ENCODE measurements at regions not wholly inside any gene's neighbourhood (a gene's known extent, or its start where the extent isn't known, plus 50 kb on each side); places are given as distances from the start of the nearest gene placed in this dataset.
A peak's percentile ranks its signal among the peaks of the same experiment; 100 is the strongest.
"Not testable (repeated sequence)": the region's sequence is repeated elsewhere in the genome, so short reads cannot be mapped to it uniquely, and the experiment has no call there.

DNA sequence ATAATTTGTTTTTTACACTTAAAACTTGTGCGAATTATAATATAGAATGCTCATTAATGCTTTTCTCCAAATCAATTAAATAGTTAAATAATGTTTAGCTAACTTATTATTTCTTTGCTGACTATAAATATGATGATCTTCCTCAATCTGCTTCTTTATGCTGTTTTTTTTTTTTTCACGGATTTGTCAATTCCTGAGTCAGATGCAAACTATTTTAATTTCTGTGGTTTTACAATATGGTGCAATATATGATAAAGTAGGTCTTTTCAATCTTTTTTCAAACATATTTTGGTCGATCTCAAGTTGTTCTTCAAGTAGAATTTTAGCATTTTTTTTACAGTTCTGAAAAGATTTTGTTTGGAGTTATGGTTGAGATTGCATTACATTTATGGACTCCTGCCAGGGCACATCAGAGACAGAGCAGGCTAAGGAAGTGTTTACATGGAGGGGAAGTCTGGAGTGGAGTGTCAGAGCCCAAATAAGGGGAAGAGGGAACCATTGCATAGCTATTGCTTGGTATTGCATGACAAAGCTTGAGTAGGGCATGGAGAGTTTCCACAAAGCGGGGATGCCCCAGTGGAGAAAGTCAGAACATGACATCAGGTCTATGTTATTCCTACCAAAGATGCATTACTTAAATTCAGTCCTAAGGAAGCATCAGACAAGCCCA is 204.4 kb downstream of the OTUD1 start:
- DNase-seq (ENCODE audit: low read depth in 2 of 2), result peak; percentile 63 to 72

GRCh38 chr10:23648618-23649017 is 209.7 kb downstream of the OTUD1 start:
- DNase-seq (ENCODE audit: low read depth in 2 of 2), result no peak

- no peak for DNase-seq (ENCODE audit: low read depth in 2 of 2)
These were observed 217.9 kb downstream of the OTUD1 start for GRCh38 chr10:23656735-23657134.

DNA sequence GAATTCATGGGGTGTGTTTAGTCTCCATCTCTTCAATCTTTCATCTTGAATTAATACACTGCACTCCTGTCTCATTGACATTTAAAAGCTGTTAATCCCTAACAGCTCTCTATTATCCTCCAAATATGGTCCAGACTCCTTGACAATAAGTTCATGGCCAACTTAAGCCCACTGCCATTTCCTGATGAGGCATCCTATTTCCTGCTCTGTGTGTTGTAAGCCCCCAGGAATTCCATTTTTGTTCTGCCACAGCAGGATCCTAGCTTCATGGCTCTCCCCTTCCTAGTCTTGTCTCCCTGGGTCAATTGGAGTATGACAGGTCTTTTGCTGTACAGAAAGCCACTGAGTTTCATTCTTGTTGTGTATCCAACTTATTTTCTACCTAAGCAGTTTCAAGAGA is 218.8 kb downstream of the OTUD1 start:
- DNase-seq (ENCODE audit: low read depth in 2 of 2), result no peak

DNA sequence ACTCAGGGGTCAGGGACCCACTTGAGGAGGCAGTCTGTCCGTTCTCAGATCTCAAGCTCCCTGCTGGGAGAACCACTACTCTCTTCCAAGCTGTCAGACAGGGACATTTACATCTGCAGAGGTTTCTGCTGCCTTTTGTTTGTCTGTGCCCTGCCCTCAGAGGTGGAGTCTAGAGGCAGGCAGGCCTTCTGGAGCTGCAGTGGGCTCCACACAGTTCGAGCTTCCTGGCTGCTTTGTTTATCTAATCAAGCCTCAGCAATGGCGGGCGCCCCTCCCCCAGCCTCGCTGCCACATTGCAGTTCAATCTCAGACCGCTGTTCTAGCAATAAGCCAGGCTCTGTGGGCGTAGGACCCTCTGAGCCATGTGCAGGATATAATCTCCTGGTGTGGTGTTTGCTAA is 233.0 kb downstream of the OTUD1 start:
- not testable (repeated sequence) for DNase-seq (ENCODE audit: low read depth in 2 of 2)

- no peak for DNase-seq (ENCODE audit: low read depth in 2 of 2)
These were observed 236.7 kb downstream of the OTUD1 start for GRCh38 chr10:23675585-23675984.

DNA sequence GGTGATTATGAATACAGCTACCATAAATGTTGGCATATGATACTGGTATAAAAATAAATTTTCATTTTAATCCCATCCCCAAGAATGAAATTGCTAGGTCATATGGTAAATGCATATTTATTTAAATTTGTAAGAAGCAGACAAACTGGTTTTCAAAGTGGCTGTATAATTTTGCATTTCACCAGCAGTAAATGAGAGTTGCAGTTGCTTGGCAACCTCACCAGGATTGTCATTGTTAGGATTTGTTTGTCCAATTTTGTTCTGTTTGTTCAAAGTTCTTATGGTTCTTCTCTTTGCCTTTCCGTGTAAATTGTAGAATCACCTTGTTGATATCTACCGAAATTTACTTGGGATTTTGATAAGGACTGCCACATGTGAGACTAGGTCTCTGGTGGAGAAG is 237.4 kb downstream of the OTUD1 start:
- DNase-seq (ENCODE audit: low read depth in 2 of 2), result no peak

DNA sequence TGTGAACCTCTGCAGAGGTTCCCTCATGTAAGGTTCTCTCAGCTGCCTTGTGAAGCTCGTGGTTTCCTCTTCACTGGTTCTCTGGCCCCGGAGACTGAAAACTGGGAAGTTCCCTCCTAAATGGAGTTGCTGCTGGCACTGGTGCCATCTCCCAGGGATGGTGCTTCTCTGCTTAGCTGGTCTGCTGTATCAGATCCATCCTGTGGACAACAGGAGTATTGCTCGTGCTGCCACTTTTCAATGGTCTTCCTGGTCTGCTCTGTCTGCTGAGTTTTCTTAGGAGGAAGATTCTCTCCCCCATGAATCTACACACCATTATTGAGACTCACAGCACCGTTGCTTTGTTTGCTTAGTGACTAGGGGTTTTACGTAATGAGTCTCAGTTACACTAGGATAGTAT is 247.8 kb downstream of the OTUD1 start:
- no peak for DNase-seq (ENCODE audit: low read depth in 2 of 2)

DNA sequence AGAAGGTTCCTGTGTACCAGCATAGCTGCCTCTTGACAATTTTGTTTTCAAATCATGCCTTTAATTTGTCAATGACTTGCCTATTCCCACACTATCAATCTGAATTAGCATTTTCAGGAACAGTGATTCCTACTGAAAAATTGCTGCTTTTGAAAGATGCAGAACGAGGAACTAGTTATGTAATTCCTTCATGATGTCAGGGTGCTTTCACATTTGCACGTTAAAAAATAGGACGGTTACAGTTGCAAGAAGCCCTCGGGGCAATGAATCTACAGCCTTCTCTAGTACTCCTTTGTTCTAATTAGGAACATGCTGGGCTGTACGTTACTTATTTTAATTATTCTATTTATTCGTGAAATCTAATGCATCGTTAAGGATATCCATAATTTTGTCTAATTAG is 253.9 kb downstream of the OTUD1 start:
- DNase-seq (ENCODE audit: low read depth in 2 of 2), result no peak

GRCh38 chr10:23693501-23693901 is 254.6 kb downstream of the OTUD1 start:
- no peak for DNase-seq (ENCODE audit: low read depth in 2 of 2)

GRCh38 chr10:23693925-23694324 is 255.1 kb downstream of the OTUD1 start:
- no peak for DNase-seq (ENCODE audit: low read depth in 2 of 2)

- DNase-seq (ENCODE audit: low read depth in 2 of 2), result no peak
These were observed 255.6 kb downstream of the OTUD1 start for GRCh38 chr10:23694446-23694920.

GRCh38 chr10:23694921-23695824 is 256.3 kb downstream of the OTUD1 start:
- no peak for DNase-seq (ENCODE audit: low read depth in 2 of 2)

DNA sequence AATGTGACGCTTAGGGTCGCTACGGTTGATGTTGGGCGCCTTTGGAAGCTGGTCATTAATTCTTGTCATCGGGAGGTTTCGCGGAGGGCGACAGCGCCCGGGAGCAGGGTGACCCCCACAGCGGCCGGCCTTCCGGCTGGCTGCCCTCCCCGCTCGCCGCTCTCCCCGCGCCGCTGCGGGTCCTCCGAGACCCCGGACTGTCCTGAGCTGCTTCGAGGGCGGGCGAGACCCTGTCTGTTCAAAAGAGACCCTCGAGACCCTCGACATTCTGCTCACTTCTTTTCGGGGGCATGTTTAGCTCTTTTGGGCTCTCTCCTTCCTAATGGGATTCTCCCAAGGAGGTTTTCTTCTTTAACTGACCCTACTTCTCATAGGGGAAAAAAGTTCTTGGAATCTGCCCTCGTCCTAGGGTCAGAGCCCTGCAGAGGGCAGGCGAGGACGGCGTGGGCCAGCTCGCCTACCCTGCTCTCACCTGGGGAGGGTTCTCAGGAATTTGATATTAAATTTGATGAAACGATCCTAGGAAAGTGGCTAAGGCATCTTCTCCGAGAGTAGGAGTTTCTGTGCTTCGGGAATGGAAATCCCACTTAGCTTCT is 257.0 kb downstream of the OTUD1 start:
- DNase-seq (ENCODE audit: low read depth in 2 of 2), result no peak

- DNase-seq (ENCODE audit: low read depth in 2 of 2), result no peak
These were observed 257.6 kb downstream of the OTUD1 start for GRCh38 chr10:23696476-23696875.

DNA sequence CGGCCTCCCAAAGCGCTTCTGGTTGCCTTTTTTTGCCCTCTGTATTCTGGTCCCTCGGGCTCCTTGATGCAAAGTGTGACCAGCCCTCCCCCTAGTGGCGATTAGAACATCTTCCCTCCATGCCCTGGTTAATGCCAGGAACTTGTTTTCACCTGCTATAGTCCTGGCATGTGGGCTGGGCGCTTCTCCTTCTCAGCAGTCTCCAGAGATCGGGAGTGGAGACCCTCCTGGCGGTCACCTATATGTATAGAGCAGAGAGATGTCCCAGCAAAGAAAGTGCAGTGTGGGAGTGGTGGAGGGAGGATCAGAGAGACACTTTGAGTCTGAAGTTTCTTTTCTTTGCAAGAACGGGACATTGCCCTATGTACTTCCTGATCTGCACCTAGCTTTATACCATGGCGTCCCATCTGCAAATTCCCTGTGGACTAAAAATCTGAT is 264.1 kb downstream of the OTUD1 start:
- DNase-seq (ENCODE audit: low read depth in 2 of 2), result peak; percentile 5 to 12

DNA sequence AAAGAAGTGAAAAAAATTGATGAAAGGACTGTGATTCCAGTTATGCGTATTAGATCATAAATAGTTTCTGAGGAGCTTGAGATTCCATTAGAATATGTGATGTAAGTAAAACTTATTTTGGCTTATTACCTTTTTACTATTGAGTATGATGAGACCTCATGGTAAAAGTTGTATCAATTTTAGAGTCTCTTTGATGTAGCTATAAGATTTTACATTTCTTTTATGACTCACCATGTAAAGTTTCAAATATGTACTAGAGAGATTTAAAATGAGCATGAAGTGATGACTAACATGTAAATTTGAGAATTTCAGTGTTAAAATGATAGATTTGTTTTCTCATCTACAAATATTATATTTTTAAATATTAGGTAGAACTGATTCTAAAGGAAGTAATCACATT is 276.5 kb downstream of the OTUD1 start:
- DNase-seq (ENCODE audit: low read depth in 2 of 2), result no peak

DNA sequence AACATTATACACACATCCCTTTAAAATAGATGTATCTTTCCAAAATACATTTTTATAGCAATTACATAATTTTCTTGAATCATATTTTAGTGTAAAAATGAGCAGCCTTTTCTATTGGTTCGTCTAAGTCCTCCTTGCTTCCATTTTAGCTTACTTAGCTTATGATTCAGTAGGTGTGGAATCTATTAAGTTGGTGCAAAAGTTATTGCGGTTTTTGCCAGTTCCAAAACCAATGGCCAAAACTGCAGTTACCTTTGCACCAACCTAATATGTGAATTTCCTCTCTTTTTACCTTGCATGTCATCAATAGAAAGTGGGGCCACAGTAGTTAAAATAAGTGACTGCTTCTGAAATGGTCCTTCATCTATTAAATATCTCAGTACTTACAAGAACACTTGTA is 279.0 kb downstream of the OTUD1 start:
- no peak for DNase-seq (ENCODE audit: low read depth in 2 of 2)

DNA sequence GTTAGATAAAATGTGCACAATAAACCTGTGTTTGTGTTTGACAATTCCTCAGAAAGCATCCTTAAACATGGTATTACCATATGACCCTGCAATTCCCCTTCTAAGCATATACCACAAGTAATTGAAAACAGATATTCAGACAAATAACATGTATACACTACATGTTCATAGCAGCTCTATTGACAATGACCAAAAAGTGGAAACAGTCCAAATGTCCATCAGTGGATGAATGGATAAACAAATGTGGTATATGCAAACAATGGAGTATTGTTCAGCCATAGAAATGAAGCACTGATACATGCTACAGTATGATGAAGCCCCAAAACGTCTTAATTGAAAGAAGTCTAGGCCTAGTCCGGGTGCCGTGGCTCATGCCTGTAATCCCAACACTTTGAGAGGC is 280.1 kb downstream of the OTUD1 start:
- no peak for DNase-seq (ENCODE audit: low read depth in 2 of 2)

DNA sequence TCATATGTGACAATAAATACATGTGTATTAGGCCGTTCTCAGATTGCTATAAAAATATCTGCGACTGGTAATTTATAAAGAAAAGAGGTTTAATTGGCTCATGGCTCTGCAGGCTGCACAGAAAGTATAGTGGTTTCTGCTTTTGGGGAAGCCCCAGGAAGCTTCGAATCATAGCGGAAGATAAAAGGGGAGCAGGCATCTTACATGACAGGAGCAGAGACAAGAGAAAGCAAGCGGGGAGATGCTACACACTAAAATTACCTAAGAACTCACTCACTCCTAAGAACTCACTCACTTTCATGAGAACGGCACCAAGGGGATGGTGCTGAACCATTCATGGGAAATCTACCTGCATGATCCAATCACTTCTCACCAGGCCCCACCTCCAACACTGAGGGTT is 284.9 kb downstream of the OTUD1 start:
- no peak for DNase-seq (ENCODE audit: low read depth in 2 of 2)

DNA sequence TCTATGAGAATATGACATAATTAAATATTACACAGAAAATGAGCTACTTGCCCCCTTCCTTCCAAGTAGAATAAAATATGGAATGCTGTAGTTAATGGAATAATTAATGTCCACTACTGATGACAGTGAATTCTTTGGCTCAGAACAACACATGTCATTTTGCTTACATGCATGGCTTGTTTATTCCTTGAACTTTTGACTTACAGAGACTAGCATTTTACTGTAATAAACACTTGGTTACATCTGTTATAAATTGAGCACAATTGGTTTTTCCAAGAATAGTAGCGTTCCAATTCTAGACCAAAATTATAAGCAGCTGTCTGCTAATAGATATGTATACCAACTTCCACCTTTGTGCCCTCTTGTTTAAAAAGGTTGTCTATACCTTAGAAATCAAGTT is 286.7 kb downstream of the OTUD1 start:
- no peak for DNase-seq (ENCODE audit: low read depth in 2 of 2)

- no peak for DNase-seq (ENCODE audit: low read depth in 2 of 2)
These were observed 303.5 kb downstream of the OTUD1 start for GRCh38 chr10:23742368-23742767.

GRCh38 chr10:23742807-23743206 is 303.9 kb downstream of the OTUD1 start:
- DNase-seq (ENCODE audit: low read depth in 2 of 2), result no peak
